ENCODE measurements at regions not wholly inside any gene's neighbourhood (a gene's known extent, or its start where the extent isn't known, plus 50 kb on each side); places are given as distances from the start of the nearest gene placed in this dataset.

- Mint-ChIP-seq H3K27me3 (ENCODE audit: unreplicated experiment) (peaks cover 2% of the 10 kb centered on the region), H3K9me3 (ENCODE audit: unreplicated experiment) (peaks cover 4% of the 10 kb centered on the region), H3K4me3 (ENCODE audit: unreplicated experiment) (no peak overlapping the region), H3K36me3 (ENCODE audit: unreplicated experiment) (no peaks in the 10 kb centered on the region), H3K27ac (ENCODE audit: unreplicated experiment) (no peak overlapping the region), H3K4me1 (ENCODE audit: unreplicated experiment) (no peaks in the 10 kb centered on the region)
- DNase-seq (ENCODE audit: extremely low spot score, unreplicated experiment): no peak
- TF ChIP-seq CTCF (IDR thresholded peaks at IDR 0.05): no peak
These were observed 71.7 kb upstream of the TMEM106B start for GRCh38 chr7:12139416-12139815.

GRCh38 chr7:12146813-12147212 lies 64.3 kb upstream of the TMEM106B start:
- H3K27me3 Mint-ChIP-seq (ENCODE audit: unreplicated experiment): peaks cover 10% of the 10 kb centered on the region
- peaks cover 2% of the 10 kb centered on the region for H3K9me3 Mint-ChIP-seq (ENCODE audit: unreplicated experiment)
- H3K27ac Mint-ChIP-seq (ENCODE audit: unreplicated experiment): no peak overlapping the region
- no peaks in the 10 kb centered on the region for H3K36me3 Mint-ChIP-seq (ENCODE audit: unreplicated experiment)
- no peaks in the 10 kb centered on the region for H3K4me1 Mint-ChIP-seq (ENCODE audit: unreplicated experiment)
- no peak for DNase-seq (ENCODE audit: extremely low spot score, unreplicated experiment)
- TF ChIP-seq CTCF (IDR thresholded peaks at IDR 0.05): no peak
- H3K4me3 Mint-ChIP-seq (ENCODE audit: unreplicated experiment): no peak overlapping the region

GRCh38 chr7:12152196-12152918 lies 58.7 kb upstream of the TMEM106B start:
- DNase-seq (ENCODE audit: extremely low spot score, unreplicated experiment): no peak
- TF ChIP-seq CTCF (IDR thresholded peaks at IDR 0.05): no peak

GRCh38 chr7:12154119-12154518 lies 57.0 kb upstream of the TMEM106B start:
- Mint-ChIP-seq H3K9me3 (ENCODE audit: unreplicated experiment) (no peaks in the 10 kb centered on the region), H3K4me3 (ENCODE audit: unreplicated experiment) (no peak overlapping the region), H3K27ac (ENCODE audit: unreplicated experiment) (no peak overlapping the region), H3K36me3 (ENCODE audit: unreplicated experiment) (no peaks in the 10 kb centered on the region), H3K4me1 (ENCODE audit: unreplicated experiment) (no peaks in the 10 kb centered on the region), H3K27me3 (ENCODE audit: unreplicated experiment) (peaks cover 16% of the 10 kb centered on the region)
- TF ChIP-seq CTCF (IDR thresholded peaks at IDR 0.05): no peak
- no peak for DNase-seq (ENCODE audit: extremely low spot score, unreplicated experiment)

More at GRCh38 chr7:12152196-12152918, 58.7 kb upstream of the TMEM106B start:
- H3K27me3 Mint-ChIP-seq (ENCODE audit: unreplicated experiment): peaks cover 19% of the 10 kb centered on the region
- no peaks in the 10 kb centered on the region for H3K36me3 Mint-ChIP-seq (ENCODE audit: unreplicated experiment)
- H3K9me3 Mint-ChIP-seq (ENCODE audit: unreplicated experiment): no peaks in the 10 kb centered on the region
- H3K4me1 Mint-ChIP-seq (ENCODE audit: unreplicated experiment): no peaks in the 10 kb centered on the region
- H3K4me3 Mint-ChIP-seq (ENCODE audit: unreplicated experiment): no peak overlapping the region
- H3K27ac Mint-ChIP-seq (ENCODE audit: unreplicated experiment): no peak overlapping the region

- no peak overlapping the region for H3K27ac Mint-ChIP-seq (ENCODE audit: unreplicated experiment)
- no peak overlapping the region for H3K4me3 Mint-ChIP-seq (ENCODE audit: unreplicated experiment)
- no peaks in the 10 kb centered on the region for H3K4me1 Mint-ChIP-seq (ENCODE audit: unreplicated experiment)
- no peaks in the 10 kb centered on the region for H3K36me3 Mint-ChIP-seq (ENCODE audit: unreplicated experiment)
- H3K27me3 Mint-ChIP-seq (ENCODE audit: unreplicated experiment): peaks cover 3% of the 10 kb centered on the region
- DNase-seq (ENCODE audit: extremely low spot score, unreplicated experiment): no peak
- H3K9me3 Mint-ChIP-seq (ENCODE audit: unreplicated experiment): no peaks in the 10 kb centered on the region
- TF ChIP-seq CTCF (IDR thresholded peaks at IDR 0.05): no peak
These were observed 53.6 kb upstream of the TMEM106B start for GRCh38 chr7:12157517-12157916.
